Stomach (tissue), 8 donors: ENCODE measurements at regions not wholly inside any gene's neighbourhood (a gene's known extent, or its start where the extent isn't known, plus 50 kb on each side); places are given as distances from the start of the nearest gene placed in this dataset.

Experiments
- DNase-seq, 2 donors: peaks; one replicate each; pipeline versions ENCODE4 v3.0.0 to v3.0.0-alpha.2; 2013 to 2019
- H3K27ac ChIP-seq, 5 donors: fragments of 200-600 bp in 4 of 5; sonication (generic) in 4 of 5; one replicate each; pipeline ENCODE4 v1.5.1; 2013 to 2019; ENCODE audit warnings: mild to moderate bottlenecking in 1 of 5, moderate library complexity in 1 of 5
- H3K27me3 ChIP-seq, 3 donors: fragments of 200-600 bp; sonication (generic); one replicate each; pipeline ENCODE4 v1.5.1; 2017 to 2019; ENCODE audit warnings: mixed run types in 1 of 3
- H3K36me3 ChIP-seq, 4 donors: fragments of 200-600 bp; sonication (generic); 1 replicate in 3 of 4; 2 replicates in 1 of 4; pipeline ENCODE4 v1.5.1; 2016 to 2019
- H3K4me1 ChIP-seq, 4 donors: fragments of 200-600 bp; sonication (generic); one replicate each; pipeline ENCODE4 v1.5.1; 2016 to 2019
- H3K4me3 ChIP-seq, 4 donors: fragments of 200-600 bp; sonication (generic) in 3 of 4; one replicate each; pipeline ENCODE4 v1.5.1; 2016 to 2019; ENCODE audit warnings: mild to moderate bottlenecking in 1 of 4
- H3K9me3 ChIP-seq, 4 donors: fragments of 200-600 bp; sonication (generic); one replicate each; pipeline ENCODE4 v1.5.1; 2016 to 2019
- EP300 ChIP-seq: sonication (generic); formaldehyde crosslinking; IDR thresholded peaks from one replicate; pipeline ENCODE4 v1.6.1; 2017; ENCODE audit warnings: antibody characterized with exemption
- POLR2A ChIP-seq, 4 donors: fragments of 450-650 bp; IDR thresholded peaks; one replicate each; pipeline ENCODE4 v1.6.1; 2016; ENCODE audit warnings: antibody characterized with exemption in 4 of 4, control low read depth in 2 of 4, mild to moderate bottlenecking in 1 of 4, moderate library complexity in 1 of 4
- POLR2AphosphoS5 ChIP-seq, 3 donors: sonication (generic); formaldehyde crosslinking; IDR thresholded peaks; one replicate each; pipeline ENCODE4 v1.6.1; 2016; ENCODE audit warnings: antibody characterized with exemption in 3 of 3
- WGBS, 5 donors: extraction: QIAGEN DNeasy Blood & Tissue Kit in 3 of 5; methylation state at CpG; one replicate each; pipeline versions ENCODE4 v1.1.5 to v1.1.7; 2013 to 2018; 5-methylcytosine and 5-hydroxymethylcytosine counted together
- intact Hi-C: fragments of 100-400 bp; cut with DNase I; formaldehyde crosslinking; loops from one replicate; pipeline ENCODE4 v1.15.1; 2023; ENCODE audit warnings: low total_unique reads
- TF ChIP-seq, protein P1 (sequence below), 7 experiments: fragments of 450-650 bp in 4 of 7; fragments of 200-600 bp in 3 of 7; sonication (generic) in 3 of 7; IDR thresholded peaks; one replicate each; pipeline ENCODE4 v1.5.1; 2016 to 2019; ENCODE audit warnings: antibody characterized with exemption in 7 of 7, control low read depth in 2 of 7, mild to moderate bottlenecking in 1 of 7
- donor health status: healthy with polysubstance abuse.
- donor health status: Bipolar disorder and iron deficiency.
- donor health status: healthy.

DNA sequence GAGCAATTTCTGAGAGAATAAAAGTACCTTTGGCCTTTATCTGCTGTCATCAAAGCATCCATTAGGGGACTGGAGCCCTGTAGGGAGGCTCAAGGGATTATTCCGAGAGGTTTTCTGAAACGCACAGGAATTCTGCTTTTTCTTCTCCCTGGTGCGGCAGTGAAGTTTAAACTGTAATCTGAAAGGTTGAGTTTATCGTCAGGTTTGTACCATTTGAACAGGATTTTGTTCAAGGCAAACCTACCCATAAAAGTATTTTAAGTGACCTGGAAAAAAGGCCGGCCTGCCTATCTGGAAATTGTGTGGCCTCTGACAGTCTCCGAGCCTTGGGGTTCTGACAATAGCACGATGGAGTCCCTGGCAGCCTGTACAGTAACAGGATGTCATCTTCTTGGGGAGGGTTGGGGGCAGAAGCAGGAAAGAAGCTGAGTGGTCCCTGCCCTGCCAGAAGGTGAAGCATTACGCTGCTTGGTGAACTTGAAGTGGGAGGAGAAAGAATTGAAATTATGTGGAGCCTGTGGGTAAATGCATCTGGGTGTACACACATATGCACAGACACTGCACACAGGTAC lies 272.0 kb downstream of the CYRIA start:
- Histone ChIP-seq H3K9me3 (no peaks in the 10 kb centered on the region), H3K4me3 (no peak overlapping the region), H3K27ac (no peak overlapping the region), H3K27me3 (peaks cover 0 to 5% (median 0%) of the 10 kb centered on the region in 3 donors), H3K4me1 (peaks cover 0 to 5% (median 0%) of the 10 kb centered on the region in 4 donors), H3K36me3 (no peaks in the 10 kb centered on the region)
- 54 to 73% (median 62%) methylated on average over 8 of the region's 8 CpGs for WGBS, 5 donors
- intact Hi-C loops: no loop called here
- TF ChIP-seq EP300 (no peak), POLR2A (IDR thresholded peaks at IDR 0.05) (no peak), POLR2AphosphoS5 (IDR thresholded peaks at IDR 0.05) (no peak)
- TF ChIP-seq, protein P1, sequence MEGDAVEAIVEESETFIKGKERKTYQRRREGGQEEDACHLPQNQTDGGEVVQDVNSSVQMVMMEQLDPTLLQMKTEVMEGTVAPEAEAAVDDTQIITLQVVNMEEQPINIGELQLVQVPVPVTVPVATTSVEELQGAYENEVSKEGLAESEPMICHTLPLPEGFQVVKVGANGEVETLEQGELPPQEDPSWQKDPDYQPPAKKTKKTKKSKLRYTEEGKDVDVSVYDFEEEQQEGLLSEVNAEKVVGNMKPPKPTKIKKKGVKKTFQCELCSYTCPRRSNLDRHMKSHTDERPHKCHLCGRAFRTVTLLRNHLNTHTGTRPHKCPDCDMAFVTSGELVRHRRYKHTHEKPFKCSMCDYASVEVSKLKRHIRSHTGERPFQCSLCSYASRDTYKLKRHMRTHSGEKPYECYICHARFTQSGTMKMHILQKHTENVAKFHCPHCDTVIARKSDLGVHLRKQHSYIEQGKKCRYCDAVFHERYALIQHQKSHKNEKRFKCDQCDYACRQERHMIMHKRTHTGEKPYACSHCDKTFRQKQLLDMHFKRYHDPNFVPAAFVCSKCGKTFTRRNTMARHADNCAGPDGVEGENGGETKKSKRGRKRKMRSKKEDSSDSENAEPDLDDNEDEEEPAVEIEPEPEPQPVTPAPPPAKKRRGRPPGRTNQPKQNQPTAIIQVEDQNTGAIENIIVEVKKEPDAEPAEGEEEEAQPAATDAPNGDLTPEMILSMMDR (IDR thresholded peaks at IDR 0.05): no peak
- no peak for DNase-seq

DNA sequence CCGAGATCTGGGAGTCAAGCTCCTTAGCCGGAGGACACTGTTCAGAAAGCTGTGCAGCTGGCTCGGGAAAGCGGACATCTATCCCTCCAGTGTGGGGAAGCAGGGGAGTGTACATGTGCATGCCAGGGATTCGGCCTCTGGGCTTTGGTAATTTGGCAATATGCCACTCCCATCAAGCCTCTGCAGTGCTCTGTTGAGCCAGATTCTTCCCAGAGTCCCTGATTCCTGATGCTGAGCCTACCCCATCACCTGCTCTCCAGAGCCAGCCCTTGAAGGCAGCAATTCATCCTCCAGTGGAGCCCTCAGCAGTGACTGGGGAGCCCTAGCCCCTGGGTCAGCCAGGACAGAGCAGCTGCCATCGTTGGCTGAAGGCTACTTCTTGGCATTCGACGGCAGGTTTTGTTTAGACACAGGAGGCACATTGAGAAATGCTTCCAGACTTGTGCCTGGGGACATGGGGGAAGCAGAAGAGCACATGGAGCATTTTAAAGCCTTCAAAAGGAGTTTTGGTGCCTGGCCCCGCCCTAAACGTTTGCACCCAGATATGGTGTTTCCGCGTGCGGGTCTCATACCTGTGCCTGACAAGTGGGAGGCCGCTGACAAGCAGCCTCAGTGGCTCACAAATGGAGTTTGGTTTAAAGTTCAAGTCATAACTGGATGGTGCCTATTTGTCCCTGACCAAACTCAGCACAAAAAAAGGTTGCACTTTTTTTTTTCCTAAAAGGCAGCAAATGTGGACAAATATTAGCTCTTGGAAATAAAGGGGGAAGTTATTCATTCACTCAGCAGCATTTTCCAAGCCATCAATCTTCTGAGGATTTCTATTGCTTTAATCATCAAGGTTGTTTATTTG lies 272.8 kb downstream of the CYRIA start:
- Histone ChIP-seq H3K27me3 (peaks cover 0 to 5% (median 0%) of the 10 kb centered on the region in 3 donors), H3K4me1 (peaks cover 0 to 5% (median 0%) of the 10 kb centered on the region in 4 donors), H3K4me3 (no peak overlapping the region), H3K27ac (no peak overlapping the region), H3K36me3 (no peaks in the 10 kb centered on the region), H3K9me3 (no peaks in the 10 kb centered on the region)
- TF ChIP-seq POLR2A (IDR thresholded peaks at IDR 0.05) (no peak), POLR2AphosphoS5 (IDR thresholded peaks at IDR 0.05) (no peak), EP300 (no peak)
- TF ChIP-seq, protein P1 (IDR thresholded peaks at IDR 0.05): no peak
- DNase-seq: peak in 1 of 2 donors; percentile 44
- intact Hi-C loops: no loop called here
- WGBS, 5 donors: 41 to 52% (median 42%) methylated on average over 14 of the region's 14 CpGs

DNA sequence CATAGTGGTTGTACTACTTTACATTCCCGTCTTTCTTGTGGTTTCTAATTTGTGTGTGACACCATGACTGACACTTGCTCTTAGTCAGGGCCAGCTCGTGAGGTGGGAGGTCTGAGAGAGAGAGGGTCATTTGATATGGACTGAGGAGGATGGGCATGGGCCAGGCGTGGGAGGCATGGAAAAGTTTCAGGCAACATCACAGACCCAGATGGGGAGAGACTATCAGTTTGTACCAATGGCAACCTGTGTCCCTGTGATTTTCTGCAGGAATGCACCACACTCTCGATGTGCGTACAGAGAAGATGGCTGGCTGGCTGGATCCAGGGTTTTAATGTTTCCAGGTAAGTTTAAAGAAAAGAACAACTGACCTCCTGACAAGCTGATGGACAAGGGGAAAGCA lies 273.6 kb downstream of the CYRIA start:
- Histone ChIP-seq H3K27ac (no peak overlapping the region), H3K4me1 (peaks cover 0 to 5% (median 0%) of the 10 kb centered on the region in 4 donors), H3K9me3 (no peaks in the 10 kb centered on the region), H3K4me3 (no peak overlapping the region), H3K36me3 (no peaks in the 10 kb centered on the region), H3K27me3 (peaks cover 0 to 5% (median 0%) of the 10 kb centered on the region in 3 donors)
- TF ChIP-seq, protein P1 (IDR thresholded peaks at IDR 0.05): no peak
- no peak for TF ChIP-seq POLR2AphosphoS5 (IDR thresholded peaks at IDR 0.05)
- no peak for TF ChIP-seq POLR2A (IDR thresholded peaks at IDR 0.05)
- TF ChIP-seq EP300: no peak
- DNase-seq: no peak
- 81 to 92% (median 88%) methylated on average over 5 of the region's 5 CpGs for whole genome bisulfite sequencing, 5 donors
- intact Hi-C loops: no loop called here

DNA sequence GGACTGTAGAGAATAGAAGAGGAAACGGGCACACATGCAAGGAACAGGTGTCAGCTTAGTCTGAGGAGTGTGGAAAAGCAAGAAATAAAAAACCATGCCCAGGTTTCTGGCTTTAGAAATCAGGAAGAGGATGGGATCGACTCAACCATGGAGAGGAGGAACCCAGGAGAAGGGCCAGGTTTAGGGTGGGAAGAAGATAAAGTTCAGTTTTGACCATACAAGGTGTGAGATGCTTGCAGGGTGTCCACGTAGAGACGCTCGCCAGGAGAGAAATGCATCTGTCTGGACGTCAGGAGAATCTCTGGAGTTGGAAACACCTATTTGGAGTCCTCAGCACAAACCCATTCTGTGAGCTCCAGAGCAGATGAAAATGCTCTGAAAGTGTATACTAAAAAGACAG lies 275.1 kb downstream of the CYRIA start:
- Histone ChIP-seq H3K27ac (no peak overlapping the region), H3K9me3 (no peaks in the 10 kb centered on the region), H3K4me3 (no peak overlapping the region), H3K4me1 (peaks cover 0 to 5% (median 0%) of the 10 kb centered on the region in 4 donors), H3K36me3 (no peaks in the 10 kb centered on the region), H3K27me3 (peaks cover 0 to 5% (median 0%) of the 10 kb centered on the region in 3 donors)
- intact Hi-C loops: no loop called here
- DNase-seq: no peak
- TF ChIP-seq EP300 (no peak), POLR2AphosphoS5 (IDR thresholded peaks at IDR 0.05) (no peak), POLR2A (IDR thresholded peaks at IDR 0.05) (no peak)
- TF ChIP-seq, protein P1 (IDR thresholded peaks at IDR 0.05): no peak
- 87 to 93% (median 87%) methylated on average over 6 of the region's 6 CpGs for WGBS, 5 donors
